ENCODE measurements at regions not wholly inside any gene's neighbourhood (a gene's known extent, or its start where the extent isn't known, plus 50 kb on each side); places are given as distances from the start of the nearest gene placed in this dataset.

- H2AFZ ChIP-seq (ENCODE audit: low read length): no peak overlapping the region
- H3K4me1 ChIP-seq (ENCODE audit: insufficient read depth, low read length): peaks cover 40% of the 10 kb centered on the region
- H4K20me1 ChIP-seq (ENCODE audit: insufficient read depth, low read length): no peaks in the 10 kb centered on the region
- H3K4me3 ChIP-seq (ENCODE audit: insufficient read depth, low read length): no peak overlapping the region
- H3K9me3 ChIP-seq (ENCODE audit: low read depth, low read length): no peaks in the 10 kb centered on the region
- no peaks in the 10 kb centered on the region for H3K36me3 ChIP-seq (ENCODE audit: insufficient read depth, low read length)
- no peaks in the 10 kb centered on the region for H3K79me2 ChIP-seq (ENCODE audit: insufficient read depth, low read length)
- TF ChIP-seq, protein P1, sequence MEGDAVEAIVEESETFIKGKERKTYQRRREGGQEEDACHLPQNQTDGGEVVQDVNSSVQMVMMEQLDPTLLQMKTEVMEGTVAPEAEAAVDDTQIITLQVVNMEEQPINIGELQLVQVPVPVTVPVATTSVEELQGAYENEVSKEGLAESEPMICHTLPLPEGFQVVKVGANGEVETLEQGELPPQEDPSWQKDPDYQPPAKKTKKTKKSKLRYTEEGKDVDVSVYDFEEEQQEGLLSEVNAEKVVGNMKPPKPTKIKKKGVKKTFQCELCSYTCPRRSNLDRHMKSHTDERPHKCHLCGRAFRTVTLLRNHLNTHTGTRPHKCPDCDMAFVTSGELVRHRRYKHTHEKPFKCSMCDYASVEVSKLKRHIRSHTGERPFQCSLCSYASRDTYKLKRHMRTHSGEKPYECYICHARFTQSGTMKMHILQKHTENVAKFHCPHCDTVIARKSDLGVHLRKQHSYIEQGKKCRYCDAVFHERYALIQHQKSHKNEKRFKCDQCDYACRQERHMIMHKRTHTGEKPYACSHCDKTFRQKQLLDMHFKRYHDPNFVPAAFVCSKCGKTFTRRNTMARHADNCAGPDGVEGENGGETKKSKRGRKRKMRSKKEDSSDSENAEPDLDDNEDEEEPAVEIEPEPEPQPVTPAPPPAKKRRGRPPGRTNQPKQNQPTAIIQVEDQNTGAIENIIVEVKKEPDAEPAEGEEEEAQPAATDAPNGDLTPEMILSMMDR (IDR thresholded peaks at IDR 0.05; ENCODE audit: extremely low read depth, low read depth, low read length): no peak
- peak overlapping the region; percentile 87 for H3K27ac ChIP-seq (ENCODE audit: low read depth, low read length)
- H3K27me3 ChIP-seq (ENCODE audit: insufficient read depth, low read length): no peaks in the 10 kb centered on the region
- peak overlapping the region; percentile 81 for H3K4me2 ChIP-seq (ENCODE audit: insufficient read depth, low read length)
- DNase-seq (ENCODE audit: insufficient read length, low spot score, missing footprints): peak; percentile 43
These were observed 203.2 kb downstream of the MOXD1 start for GRCh38 chr6:132198040-132198439.

DNA sequence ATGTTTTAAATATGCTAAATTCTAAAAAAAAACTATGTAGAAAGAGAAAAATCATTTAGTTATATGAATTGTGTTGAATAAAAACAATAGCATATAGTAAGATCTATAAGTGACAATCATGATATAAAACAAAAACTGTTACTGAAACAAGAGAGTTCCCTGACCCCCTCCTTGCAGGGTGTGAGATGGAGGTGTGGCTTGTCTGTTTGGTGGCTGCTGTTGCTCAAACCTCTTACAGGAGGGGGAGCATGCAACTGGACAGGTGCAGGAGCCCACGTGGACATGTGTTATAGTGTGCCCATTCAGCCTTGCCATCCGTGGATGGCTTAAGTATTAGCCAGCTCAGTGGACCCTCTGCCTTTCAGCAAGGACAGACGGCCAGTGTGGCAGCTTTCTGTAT, 206.7 kb downstream of the MOXD1 start:
- Histone ChIP-seq H3K9me3 (ENCODE audit: low read depth, low read length) (no peaks in the 10 kb centered on the region), H3K4me1 (ENCODE audit: insufficient read depth, low read length) (peaks cover 45% of the 10 kb centered on the region), H3K27me3 (ENCODE audit: insufficient read depth, low read length) (no peaks in the 10 kb centered on the region), H4K20me1 (ENCODE audit: insufficient read depth, low read length) (no peaks in the 10 kb centered on the region), H3K36me3 (ENCODE audit: insufficient read depth, low read length) (no peaks in the 10 kb centered on the region), H3K4me3 (ENCODE audit: insufficient read depth, low read length) (no peak overlapping the region), H3K79me2 (ENCODE audit: insufficient read depth, low read length) (no peaks in the 10 kb centered on the region), H2AFZ (ENCODE audit: low read length) (no peak overlapping the region), H3K27ac (ENCODE audit: low read depth, low read length) (no peak overlapping the region), H3K4me2 (ENCODE audit: insufficient read depth, low read length) (no peak overlapping the region)
- no peak for DNase-seq (ENCODE audit: insufficient read length, low spot score, missing footprints)
- TF ChIP-seq, protein P1 (IDR thresholded peaks at IDR 0.05; ENCODE audit: extremely low read depth, low read depth, low read length): no peak

DNA sequence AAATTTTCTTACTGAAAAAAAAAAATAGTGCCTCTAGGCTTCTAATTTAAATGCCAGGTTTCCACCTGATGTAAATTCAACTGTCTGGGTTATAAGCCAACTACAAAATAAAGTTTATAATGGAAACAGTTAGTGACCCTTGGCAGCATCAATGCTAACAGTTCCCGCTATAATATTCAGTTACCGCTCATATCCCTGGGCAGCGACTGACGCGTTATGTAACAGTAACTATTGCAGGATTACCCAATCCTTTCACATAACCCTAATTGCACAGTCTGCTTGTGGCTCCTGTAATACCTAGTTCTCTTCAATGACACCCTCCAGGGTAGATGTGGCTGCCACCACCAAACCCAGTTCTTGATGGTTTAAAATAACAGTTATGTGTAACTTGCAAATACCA, 208.6 kb downstream of the MOXD1 start:
- no peaks in the 10 kb centered on the region for H3K79me2 ChIP-seq (ENCODE audit: insufficient read depth, low read length)
- peaks cover 40% of the 10 kb centered on the region for H3K4me1 ChIP-seq (ENCODE audit: insufficient read depth, low read length)
- no peak overlapping the region for H3K4me3 ChIP-seq (ENCODE audit: insufficient read depth, low read length)
- H3K27me3 ChIP-seq (ENCODE audit: insufficient read depth, low read length): no peaks in the 10 kb centered on the region
- TF ChIP-seq, protein P1 (IDR thresholded peaks at IDR 0.05; ENCODE audit: extremely low read depth, low read depth, low read length): no peak
- no peak overlapping the region for H2AFZ ChIP-seq (ENCODE audit: low read length)
- no peaks in the 10 kb centered on the region for H4K20me1 ChIP-seq (ENCODE audit: insufficient read depth, low read length)
- no peaks in the 10 kb centered on the region for H3K36me3 ChIP-seq (ENCODE audit: insufficient read depth, low read length)
- no peak overlapping the region for H3K4me2 ChIP-seq (ENCODE audit: insufficient read depth, low read length)
- DNase-seq (ENCODE audit: insufficient read length, low spot score, missing footprints): no peak
- H3K9me3 ChIP-seq (ENCODE audit: low read depth, low read length): no peaks in the 10 kb centered on the region
- H3K27ac ChIP-seq (ENCODE audit: low read depth, low read length): no peak overlapping the region

DNA sequence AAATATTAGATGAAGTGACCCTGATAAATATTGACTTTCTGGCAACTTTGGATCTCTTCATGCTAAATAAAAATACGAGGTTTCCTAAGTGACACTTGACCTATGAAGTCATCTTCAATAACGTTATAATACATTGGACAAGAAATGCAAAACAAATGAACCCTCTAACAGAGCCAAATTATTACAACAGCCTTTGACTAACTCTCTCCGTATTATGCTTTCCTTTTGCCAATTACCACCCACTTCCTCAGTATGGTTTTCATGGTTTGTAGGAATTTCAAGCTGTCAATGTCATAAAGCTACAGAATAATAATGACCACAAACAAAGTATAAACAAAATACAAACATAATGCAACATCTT, 210.5 kb downstream of the MOXD1 start:
- H3K36me3 ChIP-seq (ENCODE audit: insufficient read depth, low read length): no peaks in the 10 kb centered on the region
- H3K27me3 ChIP-seq (ENCODE audit: insufficient read depth, low read length): no peaks in the 10 kb centered on the region
- peak; percentile 44 for DNase-seq (ENCODE audit: insufficient read length, low spot score, missing footprints)
- TF ChIP-seq, protein P1 (IDR thresholded peaks at IDR 0.05; ENCODE audit: extremely low read depth, low read depth, low read length): no peak
- no peaks in the 10 kb centered on the region for H3K9me3 ChIP-seq (ENCODE audit: low read depth, low read length)
- H4K20me1 ChIP-seq (ENCODE audit: insufficient read depth, low read length): no peaks in the 10 kb centered on the region
- H3K4me3 ChIP-seq (ENCODE audit: insufficient read depth, low read length): no peak overlapping the region
- H3K79me2 ChIP-seq (ENCODE audit: insufficient read depth, low read length): no peaks in the 10 kb centered on the region
- H3K4me2 ChIP-seq (ENCODE audit: insufficient read depth, low read length): peak overlapping the region; percentile 5
- peaks cover 37% of the 10 kb centered on the region for H3K4me1 ChIP-seq (ENCODE audit: insufficient read depth, low read length)
- peak overlapping the region; percentile 82 for H3K27ac ChIP-seq (ENCODE audit: low read depth, low read length)
- no peak overlapping the region for H2AFZ ChIP-seq (ENCODE audit: low read length)
